Large intestine (tissue), 3 donors: ENCODE measurements at regions not wholly inside any gene's neighbourhood (a gene's known extent, or its start where the extent isn't known, plus 50 kb on each side); places are given as distances from the start of the nearest gene placed in this dataset.

ENCODE experiments used
- DNase-seq, 2 donors: peaks; one replicate each; pipeline versions ENCODE4 v3.0.0 to v3.0.0-alpha.2; 2013
- H3K27ac ChIP-seq: one replicate; pipeline ENCODE4 v1.5.1; 2013; ENCODE audit warnings: low read length
- H3K27me3 ChIP-seq: 2 replicates; pipeline ENCODE4 v1.6.1; 2013; ENCODE audit warnings: low read length; ENCODE audit not compliant: control insufficient read depth, insufficient read depth
- H3K36me3 ChIP-seq: 2 replicates; pipeline ENCODE4 v1.6.1; 2013; ENCODE audit warnings: low read length; ENCODE audit not compliant: control insufficient read depth, insufficient read depth
- H3K4me1 ChIP-seq: one replicate; pipeline ENCODE4 v1.6.1; 2013; ENCODE audit warnings: low read length; ENCODE audit not compliant: control insufficient read depth, insufficient read depth
- H3K4me3 ChIP-seq: one replicate; pipeline ENCODE4 v1.5.1; 2013; ENCODE audit warnings: low read length
- H3K9me3 ChIP-seq: one replicate; pipeline ENCODE4 v1.6.1; 2013; ENCODE audit warnings: mild to moderate bottlenecking, low read depth, low read length, moderate library complexity; ENCODE audit not compliant: control insufficient read depth
- WGBS: methylation state at CpG from one replicate; pipeline ENCODE4 v1.1.5; 2013; ENCODE audit warnings: low lambda C conversion rate; ENCODE audit not compliant: insufficient coverage; 5-methylcytosine and 5-hydroxymethylcytosine counted together

DNA sequence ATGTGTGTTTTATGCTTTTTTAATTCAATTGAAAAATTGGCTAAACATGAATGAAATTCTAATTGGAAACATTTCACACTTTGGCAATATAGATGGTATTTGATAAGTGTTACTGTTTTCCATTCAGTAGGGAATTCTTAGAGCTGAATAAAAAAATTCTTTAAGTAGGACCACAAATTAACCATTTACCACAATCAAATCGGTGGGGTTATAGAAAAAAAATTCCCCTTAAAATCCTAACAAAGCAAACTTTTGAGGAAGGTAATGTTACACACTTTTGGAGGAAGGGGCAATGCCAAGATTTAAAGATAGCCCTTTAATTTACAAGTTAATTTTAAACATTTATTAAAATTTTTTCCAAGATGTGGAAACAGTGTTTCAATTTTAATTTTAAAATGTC, 279.0 kb upstream of the FIGN start:
- 91% methylated on average over 1 of the region's 1 CpG for WGBS
- Histone ChIP-seq H3K9me3 (no peaks in the 10 kb centered on the region), H3K27ac (no peak overlapping the region)

DNA sequence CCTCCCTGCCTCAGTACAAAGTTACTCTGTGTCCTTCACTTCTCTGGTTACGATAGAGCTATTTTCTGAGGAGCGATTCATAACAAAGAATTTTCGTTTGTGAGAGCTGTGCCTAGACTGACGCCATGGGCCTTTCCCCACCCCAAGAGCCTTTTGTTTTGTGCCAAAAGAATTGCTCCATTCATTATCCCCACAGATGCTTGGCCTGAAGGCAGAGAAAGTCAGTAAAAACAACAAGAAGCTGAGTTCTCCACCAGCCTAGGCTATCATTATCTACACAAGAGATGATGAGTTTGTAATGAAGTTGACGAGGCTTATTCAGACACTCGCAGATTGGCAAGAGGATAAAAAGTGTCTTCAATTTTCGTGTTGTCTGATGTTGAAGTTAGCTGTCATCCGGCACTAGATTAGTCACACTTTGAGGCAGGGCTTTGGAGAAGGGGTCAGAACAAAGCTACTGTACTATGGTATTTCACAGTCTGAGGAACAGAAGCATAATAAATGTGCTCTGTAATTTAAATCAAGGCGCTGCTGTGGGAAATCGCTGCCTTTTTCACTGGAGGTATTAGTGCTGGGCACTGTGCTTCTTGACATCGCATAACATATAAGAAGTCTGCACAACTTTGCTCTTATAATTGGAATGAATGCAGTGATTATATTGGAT, 278.4 kb upstream of the FIGN start:
- DNase-seq: no peak
- Histone ChIP-seq H3K27me3 (no peaks in the 10 kb centered on the region), H3K9me3 (no peaks in the 10 kb centered on the region), H3K36me3 (no peaks in the 10 kb centered on the region), H3K27ac (no peak overlapping the region), H3K4me1 (no peaks in the 10 kb centered on the region), H3K4me3 (no peak overlapping the region)
- 80% methylated on average over 3 of the region's 11 CpGs for WGBS

More for the DNA sequence above, 279.0 kb upstream of the FIGN start:
- no peak for DNase-seq
- Histone ChIP-seq H3K4me1 (no peaks in the 10 kb centered on the region), H3K36me3 (no peaks in the 10 kb centered on the region), H3K27me3 (no peaks in the 10 kb centered on the region), H3K4me3 (no peak overlapping the region)

DNA sequence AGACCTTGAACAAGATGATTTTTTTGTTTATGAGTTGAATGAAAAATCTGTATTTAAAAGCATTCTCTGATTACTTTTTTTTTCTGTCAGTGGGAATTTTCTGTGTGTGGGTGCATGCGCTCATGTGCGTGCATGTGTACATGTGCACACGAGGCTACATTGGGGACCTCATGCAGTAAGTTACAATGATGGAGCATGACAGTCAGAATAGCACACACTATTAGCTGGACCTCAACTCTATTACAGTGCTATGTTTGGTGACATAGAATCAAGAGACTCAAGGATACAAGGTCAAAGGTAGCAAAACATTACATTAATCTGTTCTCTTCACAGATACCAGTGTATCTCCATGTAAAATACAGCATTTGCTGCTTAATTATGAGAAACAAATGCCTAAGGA, 276.8 kb upstream of the FIGN start:
- no peak for DNase-seq
- no peaks in the 10 kb centered on the region for H3K4me1 ChIP-seq
- no CpG with 5 or more reads among the region's 3 CpGs for WGBS
- H3K27ac ChIP-seq: no peak overlapping the region
- H3K9me3 ChIP-seq: no peaks in the 10 kb centered on the region
- no peak overlapping the region for H3K4me3 ChIP-seq
- H3K36me3 ChIP-seq: no peaks in the 10 kb centered on the region
- no peaks in the 10 kb centered on the region for H3K27me3 ChIP-seq

DNA sequence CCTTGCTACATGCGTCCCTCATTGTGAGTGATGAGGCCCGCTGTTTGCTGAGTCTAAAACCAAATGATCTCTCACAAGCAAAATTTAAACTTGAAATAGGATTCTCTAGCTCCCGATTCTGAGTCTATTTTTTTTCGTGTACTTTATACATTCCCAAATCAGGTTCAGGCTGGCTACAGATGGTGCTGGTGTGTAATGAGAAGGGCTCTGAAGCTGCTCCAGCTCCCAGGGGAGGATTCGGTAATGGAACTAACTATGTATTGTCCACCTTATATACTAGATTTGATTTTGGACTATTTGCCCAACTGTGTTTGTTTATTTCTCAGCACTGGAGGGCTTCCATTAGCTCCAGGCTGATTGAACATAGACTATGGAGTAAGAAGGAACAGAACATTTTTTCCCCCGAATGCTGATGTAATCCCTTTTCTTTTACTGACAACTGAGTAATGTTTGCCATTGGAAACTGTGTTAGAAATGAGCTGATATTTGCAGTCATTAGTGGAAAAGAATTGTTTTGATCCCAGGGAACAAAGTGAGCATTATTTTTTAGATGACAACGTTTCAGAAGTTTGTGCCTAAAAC, 274.0 kb upstream of the FIGN start:
- no peaks in the 10 kb centered on the region for H3K27me3 ChIP-seq
- no peaks in the 10 kb centered on the region for H3K36me3 ChIP-seq
- H3K4me3 ChIP-seq: no peak overlapping the region
- H3K9me3 ChIP-seq: no peaks in the 10 kb centered on the region
- no peaks in the 10 kb centered on the region for H3K4me1 ChIP-seq
- no peak for DNase-seq
- H3K27ac ChIP-seq: no peak overlapping the region
- WGBS: 60% methylated on average over 2 of the region's 7 CpGs

DNA sequence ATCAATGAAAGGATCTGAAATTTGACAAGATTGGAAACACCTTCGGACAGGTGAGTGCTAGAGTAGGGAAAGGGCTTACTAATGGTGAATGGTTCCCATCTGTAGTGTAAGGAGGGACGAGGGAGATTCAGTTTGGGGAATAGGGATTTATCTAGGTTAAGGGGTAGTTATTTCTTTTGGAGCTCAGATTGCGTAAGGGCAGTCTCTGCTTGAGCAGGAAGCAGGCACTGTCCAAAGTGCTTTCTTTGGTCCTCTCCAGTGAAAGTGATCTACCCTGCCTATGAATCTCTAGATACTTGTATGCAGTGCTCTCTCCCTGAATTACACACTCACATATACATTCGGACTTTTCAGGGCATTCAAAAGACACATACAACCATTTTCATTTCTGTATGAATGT, 272.9 kb upstream of the FIGN start:
- Histone ChIP-seq H3K27me3 (no peaks in the 10 kb centered on the region), H3K4me3 (no peak overlapping the region), H3K36me3 (no peaks in the 10 kb centered on the region), H3K27ac (no peak overlapping the region), H3K9me3 (no peaks in the 10 kb centered on the region), H3K4me1 (no peaks in the 10 kb centered on the region)
- DNase-seq: no peak
- no CpG with 5 or more reads among the region's 4 CpGs for WGBS

DNA sequence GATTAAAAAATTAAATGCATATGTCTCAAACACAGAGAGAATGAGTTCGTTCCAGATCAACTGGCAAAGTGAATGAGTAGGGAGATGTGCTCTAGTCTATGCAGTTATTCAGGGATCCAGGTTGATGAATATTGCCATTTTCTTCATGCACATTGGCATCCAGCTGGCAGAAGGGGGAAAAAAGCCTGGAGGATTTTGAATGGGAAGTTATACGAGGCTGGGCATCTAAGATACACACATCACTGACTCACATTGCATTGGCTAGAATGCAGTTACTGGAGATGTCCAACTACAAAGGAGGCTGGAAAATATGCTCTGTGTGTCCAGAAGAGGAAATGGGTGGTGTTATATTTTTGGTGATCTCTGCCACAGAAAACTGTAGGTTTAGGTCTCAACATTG, 270.9 kb upstream of the FIGN start:
- H3K4me1 ChIP-seq: no peaks in the 10 kb centered on the region
- no peaks in the 10 kb centered on the region for H3K36me3 ChIP-seq
- no peak overlapping the region for H3K27ac ChIP-seq
- no peaks in the 10 kb centered on the region for H3K27me3 ChIP-seq
- no peak overlapping the region for H3K4me3 ChIP-seq
- no CpG with 5 or more reads among the region's 2 CpGs for WGBS
- DNase-seq: no peak
- no peaks in the 10 kb centered on the region for H3K9me3 ChIP-seq

DNA sequence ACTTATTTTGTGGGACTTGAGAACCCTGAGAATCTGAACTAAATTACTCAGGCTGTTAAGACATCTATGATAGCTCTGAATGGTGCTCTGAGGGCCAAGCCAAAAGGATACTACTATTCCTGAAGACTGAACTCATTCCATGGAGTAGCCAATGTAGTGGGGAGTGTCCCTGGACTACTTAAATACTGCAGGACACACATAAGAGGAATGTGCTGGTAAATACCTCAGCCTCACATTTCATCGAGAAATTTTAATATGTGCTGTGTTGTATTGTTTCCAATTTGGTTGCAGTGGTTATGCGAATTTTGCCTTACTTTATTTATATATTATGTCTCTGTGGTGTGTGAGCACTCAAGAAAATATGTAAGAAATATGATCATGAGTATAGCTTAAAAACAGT, 264.4 kb upstream of the FIGN start:
- no CpG with 5 or more reads among the region's 2 CpGs for WGBS

DNA sequence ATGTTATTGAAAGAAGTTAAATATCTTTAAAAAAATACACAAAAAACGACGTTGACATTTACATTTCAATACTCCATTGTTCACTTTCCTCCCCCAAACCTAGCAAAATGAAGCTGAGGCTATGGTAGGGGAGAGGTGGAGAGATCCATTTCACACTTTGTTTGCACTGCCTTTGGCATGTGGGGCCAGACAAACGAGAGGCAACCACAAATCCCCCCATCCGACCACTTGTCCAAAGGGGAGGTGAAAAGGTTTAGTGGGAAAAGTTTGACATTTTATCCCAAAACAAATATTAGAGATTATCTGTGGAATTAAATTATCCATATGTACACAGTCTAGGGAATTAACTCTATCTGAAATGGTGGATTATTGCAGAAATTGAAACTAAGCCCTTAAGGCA, 261.7 kb upstream of the FIGN start:
- Histone ChIP-seq H3K27me3 (no peaks in the 10 kb centered on the region), H3K4me1 (no peaks in the 10 kb centered on the region), H3K9me3 (no peaks in the 10 kb centered on the region), H3K36me3 (no peaks in the 10 kb centered on the region), H3K4me3 (no peak overlapping the region), H3K27ac (no peak overlapping the region)
- WGBS: no CpG with 5 or more reads among the region's 4 CpGs
- DNase-seq: no peak

More for the DNA sequence above, 264.4 kb upstream of the FIGN start:
- no peak overlapping the region for H3K27ac ChIP-seq
- DNase-seq: no peak
- no peaks in the 10 kb centered on the region for H3K9me3 ChIP-seq
- no peaks in the 10 kb centered on the region for H3K4me1 ChIP-seq
- no peaks in the 10 kb centered on the region for H3K36me3 ChIP-seq
- H3K27me3 ChIP-seq: no peaks in the 10 kb centered on the region
- no peak overlapping the region for H3K4me3 ChIP-seq

DNA sequence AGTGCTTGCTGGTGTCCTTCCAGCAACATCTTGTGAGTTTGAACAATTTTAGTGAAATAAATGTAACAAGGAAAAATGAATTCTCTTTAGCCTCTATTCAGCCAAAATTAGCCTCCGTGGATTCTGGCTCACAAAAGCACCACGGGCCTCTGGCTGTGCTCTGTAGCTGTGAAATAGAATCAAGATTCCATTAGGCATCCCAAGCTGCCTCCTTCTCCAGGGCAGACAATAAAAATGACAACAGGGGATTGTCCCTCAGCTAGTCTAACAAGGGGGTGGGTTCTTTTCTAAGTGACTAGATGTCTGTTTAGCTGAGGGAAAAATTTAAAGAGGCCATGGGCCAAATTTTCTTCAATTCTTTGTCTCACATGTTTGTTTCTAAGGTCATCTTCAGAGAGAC, 254.7 kb upstream of the FIGN start:
- Histone ChIP-seq H3K36me3 (no peaks in the 10 kb centered on the region), H3K27me3 (no peaks in the 10 kb centered on the region), H3K4me1 (no peaks in the 10 kb centered on the region), H3K4me3 (no peak overlapping the region), H3K9me3 (no peaks in the 10 kb centered on the region), H3K27ac (no peak overlapping the region)
- DNase-seq: no peak
- no CpG with 5 or more reads among the region's 2 CpGs for WGBS

DNA sequence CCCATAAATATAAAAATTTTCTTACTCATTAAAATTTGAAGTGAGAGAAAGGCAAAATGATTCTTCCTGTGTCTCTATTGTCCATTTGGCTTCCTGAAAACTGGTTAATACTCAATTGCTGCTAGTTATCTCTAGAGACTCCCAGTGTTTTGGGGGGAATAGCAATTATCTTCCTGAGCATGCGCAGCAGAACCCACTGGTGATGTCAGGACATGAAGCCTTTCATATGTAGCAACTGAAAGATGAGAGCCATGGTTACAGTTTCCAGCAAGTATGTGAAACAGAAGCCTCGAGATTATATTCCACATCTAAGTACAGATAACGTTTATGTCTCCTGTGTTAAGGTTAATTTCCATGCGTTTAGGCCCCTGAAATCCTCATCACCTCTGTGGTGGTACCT, 254.3 kb upstream of the FIGN start:
- Histone ChIP-seq H3K27ac (no peak overlapping the region), H3K9me3 (no peaks in the 10 kb centered on the region), H3K4me3 (no peak overlapping the region), H3K27me3 (no peaks in the 10 kb centered on the region), H3K36me3 (no peaks in the 10 kb centered on the region), H3K4me1 (no peaks in the 10 kb centered on the region)
- no CpG with 5 or more reads among the region's 4 CpGs for WGBS
- DNase-seq: no peak
